Testis (tissue), 2 donors: ENCODE measurements at regions not wholly inside any gene's neighbourhood (a gene's known extent, or its start where the extent isn't known, plus 50 kb on each side); places are given as distances from the start of the nearest gene placed in this dataset.

Source experiments
- CTCF ChIP-seq, 3 experiments: fragments of 450-650 bp in 2 of 3; fragments of 200-600 bp in 1 of 3; sonication (generic) in 1 of 3; IDR thresholded peaks; one replicate each; pipeline ENCODE4 v1.5.1; 2016 to 2019; ENCODE audit warnings: antibody characterized with exemption in 3 of 3, mild to moderate bottlenecking in 2 of 3, moderate library complexity in 1 of 3
- POLR2A ChIP-seq: fragments of 450-650 bp; IDR thresholded peaks from one replicate; pipeline ENCODE4 v1.6.1; 2017; ENCODE audit warnings: antibody characterized with exemption, mild to moderate bottlenecking, moderate library complexity

- no peak for TF ChIP-seq POLR2A
- TF ChIP-seq CTCF (IDR thresholded peaks at IDR 0.05): no peak
Measured at GRCh38 chr3:95721938-95722337, 1092.5 kb upstream of the EPHA6 start.
